GM21723 (cell line): ENCODE measurements at regions not wholly inside any gene's neighbourhood (a gene's known extent, or its start where the extent isn't known, plus 50 kb on each side); places are given as distances from the start of the nearest gene placed in this dataset.
"Not testable (repeated sequence)": the region's sequence is repeated elsewhere in the genome, so short reads cannot be mapped to it uniquely, and the experiment has no call there.

Experiments
- ATAC-seq: cut with Tn5 transposase; IDR thresholded peaks from one replicate; pipeline ENCODE4 v1.9.1; 2021; ENCODE audit warnings: mild to moderate bottlenecking, moderate library complexity; ENCODE audit not compliant: unreplicated experiment

GRCh38 chr14:59037620-59038019 is 150.8 kb upstream of the DAAM1 start:
- no peak for ATAC-seq

- ATAC-seq: no peak
These were observed 149.7 kb upstream of the DAAM1 start for GRCh38 chr14:59038746-59039145.

GRCh38 chr14:59041308-59041707 is 147.2 kb upstream of the DAAM1 start:
- no peak for ATAC-seq

- no peak for ATAC-seq
These were observed 143.8 kb upstream of the DAAM1 start for GRCh38 chr14:59044707-59045106.

- ATAC-seq: no peak
These were observed 141.7 kb upstream of the DAAM1 start for GRCh38 chr14:59046746-59047145.

- no peak for ATAC-seq
These were observed 133.5 kb upstream of the DAAM1 start for GRCh38 chr14:59055006-59055405.

GRCh38 chr14:59055439-59056045 is 132.9 kb upstream of the DAAM1 start:
- peak; percentile 87 for ATAC-seq

GRCh38 chr14:59057551-59057950 is 130.9 kb upstream of the DAAM1 start:
- no peak for ATAC-seq

- ATAC-seq: not testable (repeated sequence)
These were observed 129.7 kb upstream of the DAAM1 start for GRCh38 chr14:59058776-59059175.

- no peak for ATAC-seq
These were observed 127.6 kb upstream of the DAAM1 start for GRCh38 chr14:59060841-59061240.

- ATAC-seq: no peak
These were observed 127.2 kb upstream of the DAAM1 start for GRCh38 chr14:59061292-59061691.

- no peak for ATAC-seq
These were observed 125.2 kb upstream of the DAAM1 start for GRCh38 chr14:59063259-59063658.

- ATAC-seq: no peak
These were observed 121.2 kb upstream of the DAAM1 start for GRCh38 chr14:59067127-59067894.

- ATAC-seq: no peak
These were observed 119.2 kb upstream of the DAAM1 start for GRCh38 chr14:59069163-59069854.

GRCh38 chr14:59075506-59075905 is 113.0 kb upstream of the DAAM1 start:
- no peak for ATAC-seq

- ATAC-seq: no peak
These were observed 106.7 kb upstream of the DAAM1 start for GRCh38 chr14:59081720-59082119.

GRCh38 chr14:59085207-59085739 is 103.2 kb upstream of the DAAM1 start:
- no peak for ATAC-seq

- no peak for ATAC-seq
These were observed 102.1 kb upstream of the DAAM1 start for GRCh38 chr14:59086241-59086882.

GRCh38 chr14:59087240-59087639 is 101.2 kb upstream of the DAAM1 start:
- ATAC-seq: no peak

GRCh38 chr14:59087711-59088110 is 100.8 kb upstream of the DAAM1 start:
- no peak for ATAC-seq

GRCh38 chr14:59090572-59090971 is 97.9 kb upstream of the DAAM1 start:
- ATAC-seq: no peak
